HG02571 (cell line): ENCODE measurements at regions not wholly inside any gene's neighbourhood (a gene's known extent, or its start where the extent isn't known, plus 50 kb on each side); places are given as distances from the start of the nearest gene placed in this dataset.
"Not testable (repeated sequence)": the region's sequence is repeated elsewhere in the genome, so short reads cannot be mapped to it uniquely, and the experiment has no call there.

Experiments
- ATAC-seq: cut with Tn5 transposase; IDR thresholded peaks from one replicate; pipeline ENCODE4 v1.9.1; 2021; ENCODE audit warnings: mild to moderate bottlenecking, moderate library complexity; ENCODE audit not compliant: unreplicated experiment

DNA sequence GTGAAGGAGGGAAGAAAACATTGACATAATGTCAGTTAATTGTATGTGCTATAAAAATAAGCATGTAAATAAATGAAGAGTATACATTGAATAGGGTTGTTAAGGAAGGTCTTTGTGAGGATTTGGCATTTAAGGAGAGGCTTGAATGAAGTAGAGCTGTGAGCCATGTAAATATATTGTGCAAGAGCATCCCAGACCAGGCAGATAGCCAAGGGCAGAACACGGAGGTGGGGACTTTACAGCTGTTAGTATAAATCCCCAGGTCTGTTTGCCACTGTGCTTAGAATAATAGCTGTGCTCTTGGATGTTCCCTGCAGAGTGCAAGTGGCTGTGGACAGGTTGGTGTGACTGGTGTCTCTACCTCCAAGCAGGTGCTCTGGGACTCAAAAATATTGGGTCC lies 211.7 kb downstream of the LRRC70 start:
- ATAC-seq, result no peak

DNA sequence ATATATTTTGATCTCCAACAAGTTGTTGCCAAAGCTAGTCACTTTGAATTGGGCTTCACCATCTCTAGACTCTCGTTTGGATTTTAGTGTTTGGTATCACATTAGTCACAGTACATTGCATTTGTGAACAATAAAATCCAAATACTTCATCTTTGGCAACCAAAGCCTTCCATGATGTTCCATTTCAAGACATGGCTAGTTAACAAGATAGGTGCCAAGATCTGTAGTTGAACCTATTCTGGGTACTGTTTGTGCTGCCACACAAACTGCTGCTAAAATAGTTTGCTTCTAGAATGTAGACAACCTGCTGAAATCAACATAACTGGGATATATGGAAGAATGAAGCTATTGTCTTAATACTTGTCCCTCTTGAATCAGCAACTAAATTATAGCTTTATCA lies 207.5 kb downstream of the LRRC70 start:
- no peak for ATAC-seq

DNA sequence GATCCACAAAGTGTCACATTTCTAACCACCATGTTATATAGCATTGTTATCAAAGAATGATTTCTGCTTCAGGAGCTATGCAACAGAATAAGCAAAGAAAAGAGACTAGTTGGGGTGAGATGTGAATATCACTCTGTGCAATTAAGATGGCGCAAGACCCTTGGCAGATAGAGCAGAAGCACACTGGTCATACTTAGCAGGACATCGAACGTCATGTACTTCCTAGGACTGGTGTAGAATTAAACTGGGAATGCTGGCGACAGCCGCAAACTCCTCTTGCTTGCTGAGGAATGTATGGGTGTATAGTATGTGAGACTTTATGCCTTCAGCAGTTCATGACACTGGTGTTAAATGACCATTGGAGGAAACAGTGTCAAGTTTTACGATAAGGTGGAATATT lies 207.0 kb downstream of the LRRC70 start:
- no peak for ATAC-seq

DNA sequence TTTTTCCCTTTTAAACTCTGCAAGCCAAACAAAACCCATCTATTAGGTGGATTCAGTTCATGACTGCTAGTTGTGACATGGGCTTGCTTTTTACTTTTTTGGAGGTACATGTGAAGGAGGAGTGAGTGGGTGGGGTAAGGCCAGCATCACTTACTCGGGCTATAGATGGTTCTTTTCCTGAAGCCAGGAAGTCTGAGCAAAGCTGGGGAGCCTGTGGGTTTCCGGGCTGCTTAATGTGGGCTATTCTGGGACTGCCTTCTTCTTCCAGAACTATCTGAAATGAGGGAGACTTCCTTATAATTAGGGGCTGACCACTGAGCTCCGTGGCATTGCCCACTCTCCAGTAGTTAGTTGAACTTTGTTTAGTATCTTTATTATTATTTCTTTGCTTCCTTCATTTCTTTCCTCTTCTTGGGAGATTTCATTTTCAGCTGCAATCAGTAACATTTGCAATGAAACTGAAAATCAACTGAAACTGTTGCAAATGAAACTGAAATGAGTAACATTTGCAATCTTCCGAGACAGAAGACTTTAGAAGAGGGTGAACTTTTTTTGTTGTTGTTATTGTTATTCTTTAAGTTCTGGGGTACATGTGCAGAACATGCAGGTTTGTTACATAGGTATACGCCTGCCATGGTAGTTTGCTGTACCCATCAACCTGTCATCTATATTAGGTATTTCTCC lies 204.9 kb downstream of the LRRC70 start:
- no peak for ATAC-seq

DNA sequence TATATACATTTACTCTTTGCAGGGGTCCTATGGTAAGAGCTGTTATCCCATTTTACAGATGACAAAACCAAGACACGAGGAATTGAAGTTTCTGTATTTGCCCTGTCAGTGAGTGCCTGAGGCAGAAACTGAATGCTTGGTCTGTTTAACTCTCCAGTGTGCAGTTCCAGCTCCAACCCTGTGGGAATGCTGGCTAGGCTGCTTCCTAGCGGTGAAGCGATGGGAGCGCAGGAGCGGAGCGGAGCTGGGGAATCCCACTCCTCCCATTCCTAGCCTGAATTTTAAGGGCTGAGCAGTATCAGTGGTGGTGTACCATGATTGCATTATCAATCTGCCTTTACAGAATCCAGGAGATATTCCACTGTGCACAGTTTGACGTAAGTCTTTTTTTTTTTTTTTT lies 202.3 kb downstream of the LRRC70 start:
- no peak for ATAC-seq

DNA sequence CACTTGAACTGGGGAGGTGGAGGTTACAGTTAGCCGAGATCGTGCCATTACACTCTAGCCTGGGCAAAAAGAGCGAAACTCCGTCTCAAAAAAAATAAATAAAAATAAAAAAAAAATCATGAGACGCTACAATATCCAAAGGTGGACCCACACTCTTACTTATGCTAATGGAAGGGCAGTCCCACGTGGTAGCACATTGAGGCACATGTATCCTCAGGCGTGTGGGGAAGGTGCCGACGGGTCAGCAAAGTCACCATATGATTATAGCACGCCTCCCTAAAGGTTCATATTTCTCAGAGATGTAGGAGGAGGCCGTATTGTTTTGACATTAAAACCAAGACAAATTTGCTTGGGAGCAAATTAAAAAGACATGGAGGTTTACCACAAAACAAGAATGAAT lies 201.6 kb downstream of the LRRC70 start:
- ATAC-seq, result no peak

DNA sequence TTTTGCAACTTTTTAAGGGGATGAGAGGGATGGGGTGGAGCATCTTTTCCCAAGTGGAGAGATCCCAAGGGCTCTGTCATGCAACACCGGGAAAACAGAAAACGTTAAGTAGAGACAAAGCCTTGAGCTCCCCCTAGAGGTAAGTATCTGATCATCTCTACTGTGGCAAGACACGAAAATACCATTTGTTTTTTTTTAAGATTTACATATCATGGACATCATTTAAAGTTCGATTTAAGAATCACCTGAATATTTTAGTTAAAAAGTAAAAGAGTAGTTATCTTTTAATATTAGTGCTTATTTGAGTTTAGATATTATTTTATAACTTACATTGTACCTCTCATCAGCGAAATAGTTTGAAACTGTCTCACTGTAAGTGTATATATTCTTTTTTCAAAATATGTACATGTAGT lies 200.4 kb downstream of the LRRC70 start:
- ATAC-seq, result no peak

DNA sequence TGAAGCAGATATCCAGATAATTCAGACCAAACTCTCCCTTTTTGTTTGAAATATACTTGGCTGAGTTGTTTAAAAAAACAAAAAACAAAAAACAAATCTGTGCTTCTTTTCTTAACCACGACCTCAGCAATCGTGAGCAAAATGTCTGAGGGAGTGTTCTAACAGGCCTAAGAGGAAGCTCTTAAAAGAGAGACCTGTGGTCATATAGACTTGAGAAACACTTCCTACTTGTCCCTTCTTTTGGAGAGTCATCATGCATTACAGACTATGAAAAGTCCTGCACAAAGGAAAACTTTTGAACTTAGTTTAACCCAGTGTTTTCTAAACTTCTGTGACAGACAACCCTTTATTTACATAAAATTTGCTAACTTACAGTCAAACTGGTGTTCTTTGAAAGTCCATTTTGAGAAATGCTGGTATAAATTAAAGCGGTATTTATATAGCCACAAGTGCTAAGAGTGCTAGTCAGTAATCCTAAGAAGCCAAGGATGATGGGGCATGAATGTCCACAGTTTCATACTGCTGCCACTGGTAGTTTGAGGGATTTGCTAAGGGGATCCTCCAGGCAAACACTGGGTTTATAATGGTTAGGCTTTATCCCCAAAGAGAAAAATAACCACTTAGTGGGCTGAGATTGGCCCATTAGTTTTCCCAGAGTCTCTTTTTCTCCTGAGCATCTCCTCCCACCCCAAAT lies 199.8 kb downstream of the LRRC70 start:
- ATAC-seq, result no peak

DNA sequence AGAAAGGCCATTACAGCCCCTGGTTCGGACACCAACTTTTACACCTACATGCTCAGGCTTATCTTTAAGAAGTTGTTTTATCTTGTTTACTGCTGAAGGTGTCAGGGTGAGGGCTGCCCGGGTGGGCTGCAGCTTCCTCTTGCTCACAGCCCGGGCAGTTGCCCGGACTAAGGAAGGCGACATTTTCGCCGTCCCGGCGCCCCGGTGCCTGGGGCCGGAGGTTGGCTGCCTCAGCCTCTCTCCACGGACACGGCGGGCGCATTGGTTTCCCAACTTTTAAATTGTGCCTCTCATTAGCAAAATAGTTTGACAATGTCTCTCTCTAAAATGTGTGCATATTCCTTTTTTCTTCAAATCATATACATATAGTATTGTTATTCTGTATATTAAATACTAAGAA lies 198.5 kb downstream of the LRRC70 start:
- ATAC-seq, result not testable (repeated sequence)

DNA sequence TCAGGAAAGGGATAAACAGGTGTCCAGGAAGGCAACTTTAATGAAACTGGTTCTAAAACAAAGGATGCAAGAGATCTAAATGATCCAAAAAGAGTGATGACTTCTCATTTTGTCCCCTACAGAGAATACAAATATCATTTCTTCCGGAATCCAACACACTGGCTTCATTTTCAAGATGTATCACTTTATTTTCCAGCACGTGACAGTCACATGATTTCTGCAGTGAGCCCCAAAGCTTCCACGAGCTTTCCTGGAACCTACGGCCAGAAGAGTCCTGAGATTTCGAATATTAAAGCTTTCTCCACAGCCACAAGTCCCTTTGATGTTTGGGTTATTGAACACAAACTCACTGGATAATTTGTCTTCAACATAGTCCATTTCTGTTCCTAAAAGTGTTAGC lies 198.0 kb downstream of the LRRC70 start:
- ATAC-seq, result not testable (repeated sequence)

DNA sequence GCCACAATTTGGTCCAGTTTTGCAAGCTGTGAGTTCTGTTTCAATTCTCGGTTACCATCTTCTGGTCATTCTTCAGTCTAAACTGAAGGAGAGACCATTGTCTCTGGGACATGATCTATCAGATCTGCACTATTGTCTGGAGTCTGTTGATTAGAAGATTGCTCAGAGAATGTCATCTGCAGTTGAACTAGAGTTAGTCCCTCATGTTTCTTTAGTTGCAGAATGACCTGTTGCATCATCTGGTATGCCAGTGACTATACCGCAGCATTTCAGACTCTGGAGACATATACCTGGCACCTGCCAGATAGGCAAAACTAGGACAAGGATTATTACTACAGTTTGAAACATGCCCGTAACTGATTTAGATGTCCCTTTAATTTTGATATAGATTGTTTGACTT lies 194.8 kb downstream of the LRRC70 start:
- no peak for ATAC-seq

DNA sequence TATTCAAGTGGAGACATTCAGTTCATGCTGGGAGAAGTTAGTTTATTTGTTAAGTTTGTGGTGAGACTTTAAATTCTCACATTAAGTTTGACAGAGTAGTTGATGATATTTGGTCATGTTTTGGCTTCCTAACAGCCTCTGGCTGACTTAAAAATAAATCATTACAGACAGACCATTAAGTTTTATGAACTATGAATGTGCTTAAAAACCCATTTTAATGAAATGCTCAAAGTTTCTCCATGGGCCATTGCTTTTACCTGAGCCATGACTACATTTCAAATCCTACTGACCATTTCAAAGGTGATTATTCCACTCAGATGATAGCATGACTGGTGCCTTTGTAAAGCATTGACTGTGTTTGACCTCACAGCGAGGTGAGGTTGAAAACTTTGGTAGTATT lies 192.7 kb downstream of the LRRC70 start:
- no peak for ATAC-seq

DNA sequence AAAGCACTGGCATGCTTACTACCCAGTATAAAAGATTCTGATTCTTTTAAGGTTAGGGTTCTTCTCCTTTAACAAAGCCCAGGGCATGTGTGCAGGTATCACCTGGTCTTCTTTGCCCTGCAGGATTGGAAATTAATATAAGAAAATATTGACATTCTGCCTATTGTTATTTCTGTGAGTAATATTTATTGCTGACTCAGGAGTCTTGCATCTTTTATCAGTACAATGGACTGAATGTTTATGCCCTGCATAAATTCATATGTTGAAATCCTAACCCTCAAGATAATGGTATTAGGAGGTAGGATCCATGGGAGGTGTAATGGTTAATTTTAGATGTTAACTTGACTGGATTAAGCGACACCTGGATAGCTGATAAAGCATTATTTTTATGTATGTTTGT lies 189.0 kb downstream of the LRRC70 start:
- no peak for ATAC-seq

DNA sequence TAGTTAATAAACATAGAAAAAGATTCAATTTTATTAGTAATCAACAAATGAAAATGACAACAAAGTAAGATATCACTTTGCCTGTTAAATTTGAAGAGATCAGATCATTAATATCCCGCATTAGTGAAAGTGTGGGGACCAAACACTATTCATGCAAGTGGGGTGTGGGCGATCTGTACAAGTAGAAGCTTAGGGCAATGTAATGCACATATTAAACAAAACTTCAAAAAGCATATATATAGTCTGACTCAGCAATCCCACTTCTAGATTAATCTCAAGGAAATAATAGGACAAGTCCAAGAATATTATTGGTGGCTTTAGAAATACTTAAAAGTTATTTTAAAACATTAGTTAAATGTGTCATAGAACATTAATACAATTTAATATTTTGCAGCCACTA lies 188.5 kb downstream of the LRRC70 start:
- ATAC-seq, result no peak

DNA sequence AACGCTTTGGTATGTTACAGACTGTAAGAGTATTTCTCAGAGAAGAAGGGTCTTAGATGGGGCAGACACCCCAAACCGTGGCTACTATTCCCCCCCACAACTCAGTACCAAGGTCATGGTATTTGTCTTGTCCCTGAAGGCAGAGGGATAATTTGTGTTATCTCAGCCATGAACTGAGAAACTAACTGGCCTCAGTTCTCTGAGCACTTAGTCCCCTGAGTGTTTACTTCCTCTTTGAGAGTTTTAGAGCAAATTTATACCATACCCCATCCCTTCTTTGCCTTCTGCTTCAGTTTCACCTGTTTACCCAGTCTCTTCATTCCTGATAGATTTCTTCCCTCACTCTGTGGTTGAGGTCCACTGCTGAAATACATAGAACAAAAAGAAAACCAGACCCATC lies 183.9 kb downstream of the LRRC70 start:
- ATAC-seq, result no peak

DNA sequence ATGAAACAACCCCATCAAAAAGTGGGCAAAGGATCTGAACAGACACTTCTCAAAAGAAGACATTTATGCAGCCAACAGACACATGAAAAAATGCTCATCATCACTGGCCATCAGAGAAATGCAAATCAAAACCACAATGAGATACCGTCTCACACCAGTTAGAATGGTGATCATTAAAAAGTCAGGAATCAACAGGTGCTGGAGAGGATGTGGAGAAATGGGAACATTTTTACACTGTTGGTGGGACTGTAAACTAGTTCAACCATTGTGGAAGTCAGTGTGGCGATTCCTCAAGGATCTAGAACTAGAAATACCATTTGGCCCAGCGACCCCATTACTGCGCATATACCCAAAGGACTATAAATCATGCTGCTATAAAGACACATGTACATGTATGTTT lies 179.1 kb downstream of the LRRC70 start:
- not testable (repeated sequence) for ATAC-seq

DNA sequence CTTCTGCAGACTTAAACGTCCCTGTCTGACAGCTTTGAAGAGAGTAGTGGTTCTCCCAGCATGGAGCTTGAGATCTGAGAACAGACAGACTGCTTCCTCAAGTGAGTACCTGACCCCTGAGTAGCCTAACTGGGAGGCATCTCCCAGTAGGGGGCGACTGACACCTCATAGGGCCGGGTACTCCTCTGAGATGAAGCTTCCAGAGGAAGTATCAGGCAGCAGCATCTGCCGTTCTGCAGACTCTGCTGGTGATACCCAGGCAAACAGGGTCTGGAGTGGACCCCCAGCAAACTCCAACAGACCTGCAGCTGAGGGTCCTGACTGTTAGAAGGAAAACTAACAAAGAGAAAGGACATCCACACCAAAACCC lies 174.4 kb downstream of the LRRC70 start:
- not testable (repeated sequence) for ATAC-seq

DNA sequence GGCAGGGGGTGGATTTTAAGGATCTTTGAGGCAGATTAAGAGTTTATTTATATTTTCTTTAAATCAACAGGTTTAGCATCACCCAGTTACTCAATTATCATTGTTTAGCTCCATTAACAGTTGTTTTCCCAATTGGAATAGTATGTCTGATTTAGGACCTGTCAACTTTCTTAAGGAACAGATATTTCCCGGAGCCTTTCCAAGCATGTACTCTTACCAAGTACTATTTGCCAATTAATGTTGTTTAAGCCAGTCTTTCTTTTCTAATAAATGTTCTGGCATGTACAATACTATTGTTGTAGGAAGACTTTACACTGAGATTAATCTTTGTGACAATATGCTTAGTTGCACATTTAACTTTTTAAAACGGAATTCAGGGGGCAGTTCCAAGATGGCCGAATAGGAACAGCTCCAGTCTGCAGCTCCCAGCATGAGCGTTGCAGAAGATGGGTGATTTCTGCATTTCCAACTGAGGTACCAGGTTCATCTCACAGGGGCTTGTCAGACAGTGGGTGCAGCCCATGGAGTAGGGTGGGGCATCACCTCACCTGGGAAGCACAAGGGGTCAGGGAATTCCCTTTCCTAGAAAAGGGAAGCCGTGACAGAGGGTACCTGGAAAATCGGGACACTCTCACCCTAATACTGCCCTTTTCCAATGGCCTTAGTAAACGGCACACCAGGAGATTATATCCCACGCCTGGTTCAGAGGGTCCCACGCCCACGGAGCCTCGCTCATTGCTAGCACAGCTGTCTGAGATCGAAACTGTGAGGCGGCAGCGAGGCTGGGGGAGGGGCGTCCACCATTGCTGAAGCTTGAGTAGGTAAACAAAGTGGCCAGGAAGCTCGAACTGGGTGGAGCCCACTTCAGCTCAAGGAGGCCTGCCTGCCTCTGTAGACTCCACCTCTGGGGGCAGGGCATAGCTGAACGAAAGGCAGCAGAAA lies 173.7 kb downstream of the LRRC70 start:
- ATAC-seq, result not testable (repeated sequence)

DNA sequence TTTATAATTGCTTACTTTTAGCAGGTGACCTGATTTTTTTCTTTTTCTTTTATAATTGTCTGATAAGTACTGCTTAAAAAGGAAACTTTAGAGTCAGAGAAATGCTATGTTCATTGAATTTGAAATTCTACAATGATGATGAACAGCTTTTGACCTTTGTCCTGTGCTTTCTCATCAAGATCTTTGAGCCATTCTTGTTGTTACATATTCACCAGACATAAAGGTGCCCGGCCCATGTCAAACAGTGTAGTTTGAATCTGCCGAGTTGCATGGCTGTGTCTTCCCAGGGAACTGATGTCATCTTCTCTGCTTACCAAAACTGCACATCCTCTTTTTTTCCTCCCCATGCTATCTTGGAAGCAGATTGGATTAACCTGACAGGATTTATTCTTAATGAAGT lies 163.6 kb downstream of the LRRC70 start:
- ATAC-seq, result no peak

DNA sequence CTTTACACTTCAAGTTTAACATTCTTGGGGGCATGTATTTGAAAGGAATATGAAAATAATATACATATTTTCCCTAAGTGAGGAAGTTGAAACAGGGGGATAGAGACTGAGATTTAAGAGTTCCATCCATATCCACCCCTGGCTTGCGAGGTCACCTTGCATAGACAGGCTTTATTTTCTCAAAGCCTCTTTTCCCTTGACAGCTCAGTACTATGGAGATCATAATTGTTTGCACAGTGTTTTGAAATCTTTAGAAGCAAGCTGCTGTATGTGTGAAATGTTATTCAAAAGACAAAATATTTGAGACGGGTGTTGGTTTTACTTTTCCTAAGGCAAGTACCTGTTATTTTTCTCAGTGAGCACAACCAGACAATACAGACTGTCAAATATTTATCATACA lies 163.1 kb downstream of the LRRC70 start:
- ATAC-seq, result no peak

DNA sequence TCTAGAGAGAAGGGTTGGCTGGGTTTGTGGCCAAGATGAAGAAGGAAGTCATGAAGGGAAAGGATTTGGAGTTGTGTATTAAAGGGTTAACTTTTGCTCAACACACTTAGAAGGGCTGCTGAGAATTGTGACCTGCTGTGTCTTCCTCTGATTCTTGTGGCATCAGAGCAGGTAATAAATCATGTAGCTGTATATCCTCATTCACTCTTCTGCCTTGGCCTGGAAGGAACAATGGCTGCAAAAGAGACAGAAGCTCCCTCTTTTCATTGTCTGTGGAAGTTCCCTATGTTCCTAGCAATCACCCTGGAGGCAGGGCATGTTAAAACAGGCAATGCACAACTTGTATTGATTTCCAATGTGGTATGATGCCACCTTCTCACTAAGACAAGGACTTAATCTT lies 159.1 kb downstream of the LRRC70 start:
- no peak for ATAC-seq

DNA sequence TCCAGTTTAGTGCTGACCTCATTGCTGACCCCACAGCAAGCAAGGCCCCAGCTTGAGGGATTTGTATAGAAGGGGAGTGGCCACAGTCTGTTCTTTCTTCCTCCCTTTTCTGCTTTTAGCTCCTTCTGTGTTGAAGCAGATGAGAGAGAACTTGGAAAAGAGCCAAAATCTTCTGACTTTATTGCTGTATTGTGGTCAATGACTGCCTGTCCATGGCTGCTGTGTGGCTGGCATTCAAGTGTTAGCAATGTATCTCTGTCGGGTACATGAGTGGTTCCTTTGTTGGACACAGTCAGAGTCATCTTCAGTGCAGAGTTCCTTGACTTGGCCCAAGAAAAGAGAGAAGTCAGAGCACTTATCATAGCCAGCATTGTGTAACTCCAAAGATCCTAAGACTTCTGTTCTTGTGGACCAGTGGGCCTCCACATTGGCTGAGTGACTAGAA lies 154.1 kb downstream of the LRRC70 start:
- ATAC-seq, result no peak
